ENCODE measurements at regions not wholly inside any gene's neighbourhood (a gene's known extent, or its start where the extent isn't known, plus 50 kb on each side); places are given as distances from the start of the nearest gene placed in this dataset.
"Not testable (repeated sequence)": the region's sequence is repeated elsewhere in the genome, so short reads cannot be mapped to it uniquely, and the experiment has no call there.

- no peak for DNase-seq
Observed at GRCh38 chr12:128008341-128008740, 258.6 kb upstream of the TMEM132C start.

- DNase-seq: no peak
Observed at GRCh38 chr12:128009108-128009507, 257.9 kb upstream of the TMEM132C start.

- DNase-seq: no peak
Observed at GRCh38 chr12:128012110-128012509, 254.9 kb upstream of the TMEM132C start.

GRCh38 chr12:128015276-128015675, 251.7 kb upstream of the TMEM132C start:
- DNase-seq: no peak

- no peak for DNase-seq
Observed at GRCh38 chr12:128018067-128018466, 248.9 kb upstream of the TMEM132C start.

GRCh38 chr12:128019996-128020544, 246.9 kb upstream of the TMEM132C start:
- no peak for DNase-seq

- no peak for DNase-seq
Observed at GRCh38 chr12:128021561-128021960, 245.4 kb upstream of the TMEM132C start.

GRCh38 chr12:128025589-128026245, 241.3 kb upstream of the TMEM132C start:
- no peak for DNase-seq

- no peak for DNase-seq
Observed at GRCh38 chr12:128026696-128027574, 240.0 kb upstream of the TMEM132C start.

GRCh38 chr12:128033473-128033872, 233.5 kb upstream of the TMEM132C start:
- no peak for DNase-seq

- no peak for DNase-seq
Observed at GRCh38 chr12:128040971-128041370, 226.0 kb upstream of the TMEM132C start.

GRCh38 chr12:128042283-128042682, 224.7 kb upstream of the TMEM132C start:
- not testable (repeated sequence) for DNase-seq

GRCh38 chr12:128042825-128043224, 224.1 kb upstream of the TMEM132C start:
- no peak for DNase-seq

- DNase-seq: no peak
Observed at GRCh38 chr12:128043317-128043716, 223.7 kb upstream of the TMEM132C start.

GRCh38 chr12:128047266-128048060, 219.5 kb upstream of the TMEM132C start:
- DNase-seq: no peak

- no peak for DNase-seq
Observed at GRCh38 chr12:128052331-128052730, 214.6 kb upstream of the TMEM132C start.

- DNase-seq: no peak
Observed at GRCh38 chr12:128052777-128053176, 214.2 kb upstream of the TMEM132C start.

- DNase-seq: no peak
Observed at GRCh38 chr12:128055567-128055966, 211.4 kb upstream of the TMEM132C start.

GRCh38 chr12:128056136-128056801, 210.7 kb upstream of the TMEM132C start:
- no peak for DNase-seq

- no peak for DNase-seq
Observed at GRCh38 chr12:128057586-128057985, 209.4 kb upstream of the TMEM132C start.
